DOHH2 (cell line): ENCODE measurements at regions not wholly inside any gene's neighbourhood (a gene's known extent, or its start where the extent isn't known, plus 50 kb on each side); places are given as distances from the start of the nearest gene placed in this dataset.

Experiments
- H3F3A ChIP-seq: fragments of 200-600 bp; sonication (generic), shearing (Covaris generic); 2 replicates; pipeline ENCODE4 v1.6.0; 2016; ENCODE audit warnings: antibody characterized with exemption, mild to moderate bottlenecking; ENCODE audit not compliant: control insufficient read depth, insufficient read depth
- H3K27ac ChIP-seq: fragments of 200-600 bp; sonication (generic); 2 replicates; pipeline ENCODE4 v1.5.1; 2014; ENCODE audit warnings: low read depth, mild to moderate bottlenecking, low read length, moderate library complexity
- H3K27me3 ChIP-seq: fragments of 200-600 bp; sonication (generic); 2 replicates; pipeline ENCODE4 v1.6.1; 2014; ENCODE audit warnings: mild to moderate bottlenecking, low read length, mixed read lengths; ENCODE audit not compliant: control insufficient read depth
- H3K36me3 ChIP-seq: fragments of 200-600 bp; sonication (generic); 2 replicates; pipeline ENCODE4 v1.6.1; 2014; ENCODE audit warnings: mild to moderate bottlenecking, low read length, moderate library complexity, mixed read lengths; ENCODE audit not compliant: control insufficient read depth
- H3K4me1 ChIP-seq: fragments of 200-600 bp; sonication (generic); 2 replicates; pipeline ENCODE4 v1.6.1; 2014; ENCODE audit warnings: mild to moderate bottlenecking, low read length, mixed read lengths; ENCODE audit not compliant: control insufficient read depth
- H3K4me2 ChIP-seq: fragments of 200-600 bp; sonication (generic); 2 replicates; pipeline ENCODE4 v1.6.0; 2014; ENCODE audit warnings: mild to moderate bottlenecking, low read length, moderate library complexity
- H3K4me3 ChIP-seq: fragments of 200-600 bp; sonication (generic); 2 replicates; pipeline ENCODE4 v1.5.1; 2014; ENCODE audit warnings: mild to moderate bottlenecking, low read length, mixed read lengths
- H3K79me2 ChIP-seq: fragments of 200-600 bp; sonication (generic); 2 replicates; pipeline ENCODE4 v1.6.1; 2014; ENCODE audit warnings: mild to moderate bottlenecking, low read length, mixed read lengths; ENCODE audit not compliant: control insufficient read depth
- H3K9me2 ChIP-seq: fragments of 200-600 bp; sonication (generic); replicated peaks from 2 replicates; pipeline ENCODE4 v1.6.1; 2014; ENCODE audit warnings: mild to moderate bottlenecking, low read length, mixed read lengths; ENCODE audit not compliant: control insufficient read depth
- H3K9me3 ChIP-seq: fragments of 200-600 bp; sonication (generic); 2 replicates; pipeline ENCODE4 v1.6.1; 2014; ENCODE audit warnings: antibody characterized with exemption, low read length, mixed read lengths; ENCODE audit not compliant: control insufficient read depth, insufficient read depth
- H4K20me1 ChIP-seq: fragments of 200-600 bp; sonication (generic); 2 replicates; pipeline ENCODE4 v1.6.0; 2014; ENCODE audit warnings: low read depth, mild to moderate bottlenecking, antibody characterized with exemption, low read length, moderate library complexity; ENCODE audit not compliant: control insufficient read depth, insufficient read depth
- CTCF ChIP-seq: fragments of 200-600 bp; sonication (generic); IDR thresholded peaks from one replicate; pipeline ENCODE4 v1.5.1; 2014; ENCODE audit warnings: antibody characterized with exemption, mild to moderate bottlenecking, low read depth, low read length; ENCODE audit not compliant: poor library complexity, severe bottlenecking
- EZH2phosphoT487 ChIP-seq: fragments of 200-600 bp; sonication (generic); IDR thresholded peaks from 2 replicates; pipeline ENCODE4 v1.6.1; 2017; ENCODE audit warnings: borderline replicate concordance, mild to moderate bottlenecking, antibody characterized with exemption, low read length, moderate library complexity, mixed read lengths

GRCh38 chr6:140609956-140610355, 1235.5 kb upstream of the CITED2 start:
- no peak overlapping the region for H3K4me2 ChIP-seq
- H4K20me1 ChIP-seq: no peaks in the 10 kb centered on the region
- no peak overlapping the region for H3K4me3 ChIP-seq
- H3K4me1 ChIP-seq: no peaks in the 10 kb centered on the region
- no peaks in the 10 kb centered on the region for H3K27me3 ChIP-seq
- no peak for TF ChIP-seq CTCF
- no peaks in the 10 kb centered on the region for H3K9me3 ChIP-seq
- H3K36me3 ChIP-seq: no peaks in the 10 kb centered on the region
- H3F3A ChIP-seq: no peaks in the 10 kb centered on the region
- no peaks in the 10 kb centered on the region for H3K79me2 ChIP-seq
- no peaks in the 10 kb centered on the region for H3K9me2 ChIP-seq
- H3K27ac ChIP-seq: no peak overlapping the region

DNA sequence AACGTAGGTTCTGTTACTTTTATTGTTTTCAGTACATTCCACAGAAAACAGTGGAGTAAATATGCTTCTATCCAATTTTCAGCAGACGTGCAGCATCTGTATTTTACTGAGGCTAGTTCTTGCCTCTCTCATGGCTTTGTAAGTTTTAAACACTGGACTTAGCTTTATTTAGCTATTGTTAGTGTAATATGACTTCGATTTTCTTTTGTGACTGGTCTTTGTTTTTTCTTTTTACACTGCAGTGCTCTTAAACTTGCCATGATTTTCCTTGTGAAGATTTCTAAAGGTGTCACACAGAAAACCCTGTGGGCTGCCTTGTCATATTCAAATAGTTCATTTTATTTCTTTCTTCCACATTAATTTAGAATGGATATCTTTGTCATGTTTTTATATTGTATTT, 1234.9 kb upstream of the CITED2 start:
- Histone ChIP-seq H4K20me1 (no peaks in the 10 kb centered on the region), H3K9me2 (no peaks in the 10 kb centered on the region), H3K79me2 (no peaks in the 10 kb centered on the region), H3K4me1 (no peaks in the 10 kb centered on the region), H3K36me3 (no peaks in the 10 kb centered on the region), H3K4me2 (no peak overlapping the region), H3K27me3 (no peaks in the 10 kb centered on the region), H3K9me3 (no peaks in the 10 kb centered on the region), H3F3A (no peaks in the 10 kb centered on the region), H3K4me3 (no peak overlapping the region), H3K27ac (no peak overlapping the region)
- TF ChIP-seq EZH2phosphoT487 (no peak), CTCF (no peak)

GRCh38 chr6:140604786-140605185, 1230.3 kb upstream of the CITED2 start:
- H4K20me1 ChIP-seq: no peaks in the 10 kb centered on the region
- no peaks in the 10 kb centered on the region for H3K79me2 ChIP-seq
- no peaks in the 10 kb centered on the region for H3K9me3 ChIP-seq
- no peak overlapping the region for H3K4me3 ChIP-seq
- H3K9me2 ChIP-seq: no peaks in the 10 kb centered on the region
- no peak overlapping the region for H3K27ac ChIP-seq
- no peak overlapping the region for H3K4me2 ChIP-seq
- H3K27me3 ChIP-seq: no peaks in the 10 kb centered on the region
- TF ChIP-seq EZH2phosphoT487 (no peak), CTCF (no peak)
- no peaks in the 10 kb centered on the region for H3K4me1 ChIP-seq
- no peaks in the 10 kb centered on the region for H3K36me3 ChIP-seq
- H3F3A ChIP-seq: no peaks in the 10 kb centered on the region
